K562 (cell line): ENCODE measurements at regions not wholly inside any gene's neighbourhood (a gene's known extent, or its start where the extent isn't known, plus 50 kb on each side); places are given as distances from the start of the nearest gene placed in this dataset.

Experiments
- ATAC-seq: fragments of 200-7000 bp; cut with Tn5 transposase; 3 replicates; pipeline ENCODE4 v1.9.1; 2020; ENCODE audit warnings: moderate library complexity
- BruUV-seq: library from RNA; stranded (reverse); fragments of 400-500 nt; replicated peaks from 2 replicates; lab custom pipeline; 2021; lab: Mats Ljungman, UMichigan
- CTCF ChIA-PET: fragments of 300-600 bp; formaldehyde crosslinking; extraction: SDS; loops from one replicate; lab custom pipeline; 2021; ENCODE audit warnings: low intra/inter-chr PET ratio; lab: Yijun Ruan, JAX
- POLR2A ChIA-PET: fragments of 300-600, 350-650 bp; sonication (Branson Sonifier 250); formaldehyde crosslinking; extraction: SDS; loops from one replicate; lab custom pipeline; 2021; ENCODE audit warnings: antibody characterized with exemption, inconsistent platforms; lab: Yijun Ruan, JAX
- DNase-seq, 4 experiments: peaks; one replicate each; pipeline versions ENCODE4 v3.0.0 to v3.0.0-alpha.2; 2011 to 2018; ENCODE audit warnings: low spot score in 3 of 4, mixed read lengths in 3 of 4; ENCODE audit errors: extremely low read depth in 1 of 4
- FAIRE-seq: peaks from 2 replicates; lab custom pipeline; 2011; peaks lifted over from hg19 to GRCh38; lab: Jason Lieb, UNC
- H2AFZ ChIP-seq: 2 replicates; pipeline ENCODE4 v1.6.0; 2011; ENCODE audit warnings: low read depth, low read length, control low read depth, inconsistent platforms
- H3K27ac ChIP-seq: fragments of 200-600 bp; 3 replicates; pipeline ENCODE4 v1.8.0; 2011; ENCODE audit warnings: low read depth, mild to moderate bottlenecking, control low read depth, inconsistent platforms, low read length, moderate library complexity, mixed read lengths; ENCODE audit errors: extremely low read depth
- H3K27me3 ChIP-seq, 2 experiments: fragments of 300-600 bp in 1 of 2; 2 replicates in 1 of 2; 3 replicates in 1 of 2; pipeline versions ENCODE4 v1.6.0 to v1.8.0; 2011; ENCODE audit warnings: inconsistent platforms in 2 of 2, low read length in 2 of 2, mild to moderate bottlenecking in 1 of 2, mixed read lengths in 1 of 2, moderate library complexity in 1 of 2; ENCODE audit not compliant: control insufficient read depth in 2 of 2, insufficient read depth in 2 of 2
- H3K36me3 ChIP-seq: fragments of 300-600 bp; 3 replicates; pipeline ENCODE4 v1.8.0; 2011; ENCODE audit warnings: mild to moderate bottlenecking, low read length, inconsistent platforms; ENCODE audit not compliant: control insufficient read depth, insufficient read depth
- H3K4me1 ChIP-seq, 2 experiments: fragments of 200-600 bp in 1 of 2; replicated peaks in 1 of 2; 2 replicates in 1 of 2; 3 replicates in 1 of 2; pipeline versions ENCODE4 v1.5.1 to v1.8.0; 2011; ENCODE audit warnings: inconsistent platforms in 2 of 2, low read length in 2 of 2, mild to moderate bottlenecking in 1 of 2, mixed read lengths in 1 of 2, moderate library complexity in 1 of 2; ENCODE audit not compliant: control insufficient read depth in 2 of 2, insufficient read depth in 2 of 2
- H3K4me2 ChIP-seq: 2 replicates; pipeline ENCODE4 v1.6.1; 2011; ENCODE audit warnings: low read length, control low read depth, inconsistent platforms, mixed read lengths; ENCODE audit not compliant: insufficient read depth
- H3K4me3 ChIP-seq: fragments of 200-600 bp; sonication (generic), shearing (Covaris generic); 2 replicates; pipeline ENCODE4 v1.5.1; 2016; ENCODE audit warnings: control low read depth, inconsistent platforms
- H3K79me2 ChIP-seq: fragments of 200-600 bp; 3 replicates; pipeline ENCODE4 v1.8.0; 2011; ENCODE audit warnings: low read length, inconsistent platforms; ENCODE audit not compliant: control insufficient read depth, insufficient read depth
- H3K9ac ChIP-seq, 2 experiments: 2 replicates each; pipeline versions ENCODE4 v1.6.0 to v1.6.1; 2011; ENCODE audit warnings: low read depth in 2 of 2, low read length in 2 of 2, control low read depth in 1 of 2, inconsistent platforms in 1 of 2, mild to moderate bottlenecking in 1 of 2, mixed read lengths in 1 of 2; ENCODE audit not compliant: insufficient read depth in 1 of 2
- H3K9me1 ChIP-seq: one replicate; pipeline ENCODE4 v1.6.0; 2011; ENCODE audit warnings: inconsistent platforms, mild to moderate bottlenecking, low read length, moderate library complexity; ENCODE audit not compliant: control insufficient read depth, insufficient read depth
- H3K9me3 ChIP-seq: replicated peaks from 2 replicates; pipeline ENCODE4 v1.5.1; 2011; ENCODE audit warnings: low read depth, low read length, inconsistent platforms; ENCODE audit not compliant: control insufficient read depth, insufficient read depth
- H4K20me1 ChIP-seq: replicated peaks from 2 replicates; pipeline ENCODE4 v1.6.1; 2011; ENCODE audit warnings: low read length, inconsistent platforms, mixed read lengths; ENCODE audit not compliant: control insufficient read depth, insufficient read depth
- ARID4B ChIP-seq: sonication (generic); formaldehyde crosslinking; IDR thresholded peaks from 2 replicates; pipeline ENCODE4 v1.8.0; 2022; ENCODE audit warnings: mild to moderate bottlenecking, missing genetic modification reagents
- ATF2 ChIP-seq: sonication (generic); formaldehyde crosslinking; IDR thresholded peaks from 2 replicates; pipeline ENCODE4 v1.8.1; 2022; ENCODE audit warnings: missing genetic modification reagents
- KDM5B ChIP-seq: fragments of 200-600 bp; sonication (generic); IDR thresholded peaks from 2 replicates; pipeline ENCODE4 v1.6.1; 2012; ENCODE audit warnings: low read depth, mild to moderate bottlenecking, moderate library complexity, low read length, control low read depth, inconsistent platforms; ENCODE audit not compliant: insufficient replicate concordance
- KLF16 ChIP-seq: IDR thresholded peaks from 2 replicates; pipeline ENCODE4 v1.6.1; 2016; ENCODE audit warnings: antibody characterized with exemption
- MBD2 ChIP-seq: sonication (generic); IDR thresholded peaks from 2 replicates; pipeline ENCODE4 v1.6.1; 2016; ENCODE audit warnings: low read depth, borderline replicate concordance
- NR0B1 ChIP-seq: fragments of 450-650 bp; IDR thresholded peaks from one replicate; pipeline ENCODE4 v1.6.1; 2018; ENCODE audit warnings: mild to moderate bottlenecking, moderate library complexity; ENCODE audit not compliant: partially characterized antibody
- RNF2 ChIP-seq: sonication (generic); IDR thresholded peaks from 2 replicates; pipeline ENCODE4 v1.6.1; 2016
- TGIF2 ChIP-seq: sonication (generic); formaldehyde crosslinking; IDR thresholded peaks from 2 replicates; pipeline ENCODE4 v1.8.1; 2022; ENCODE audit warnings: mild to moderate bottlenecking, missing genetic modification reagents, moderate library complexity
- ZBTB33 ChIP-seq: sonication (generic); formaldehyde crosslinking; IDR thresholded peaks from 2 replicates; pipeline ENCODE4 v1.8.1; 2023; ENCODE audit warnings: mild to moderate bottlenecking, missing genetic modification reagents
- ZNF282 ChIP-seq: sonication (generic); formaldehyde crosslinking; IDR thresholded peaks from 2 replicates; pipeline ENCODE4 v1.8.1; 2023; ENCODE audit warnings: missing genetic modification reagents
- ZNF57 ChIP-seq: fragments of 450-650 bp; formaldehyde crosslinking; IDR thresholded peaks from 2 replicates; pipeline ENCODE4 v1.4.0; 2020; ENCODE audit warnings: mild to moderate bottlenecking, moderate library complexity
- ZNF780A ChIP-seq: fragments of 250-450 bp; sonication (Bioruptor Pico); IDR thresholded peaks from 2 replicates; pipeline ENCODE4 v1.5.0; 2021; ENCODE audit warnings: mild to moderate bottlenecking
- WGBS: fragments of 100-300 bp; shearing (Covaris generic); methylation state at CpG from one replicate; pipeline ENCODE4 v1.1.6; 2016; ENCODE audit warnings: low coverage, mixed read lengths; ENCODE audit not compliant: insufficient coverage; ENCODE audit errors: missing lambda C conversion rate; 5-methylcytosine and 5-hydroxymethylcytosine counted together
- in situ Hi-C: fragments of 300-500 bp; cut with MboI; formaldehyde crosslinking; loops from 4 replicates; pipeline ENCODE4 v1.15.0; 2018; ENCODE audit warnings: inconsistent platforms, mixed read lengths
- intact Hi-C: fragments of 100-400 bp; cut with micrococcal nuclease; formaldehyde crosslinking; loops from 2 replicates; pipeline ENCODE4 v1.14.2; 2022

- H3K9ac ChIP-seq = no peak overlapping the region
- ChIA-PET CTCF (no interaction called here), POLR2A (no interaction called here)
- H3K4me1 ChIP-seq = no peaks in the 10 kb centered on the region
- H3K79me2 ChIP-seq = no peaks in the 10 kb centered on the region
- no peak overlapping the region for H2AFZ ChIP-seq
- no peaks in the 10 kb centered on the region for H3K9me1 ChIP-seq
- ATAC-seq = no peak
- WGBS = 0% methylated on average over 2 of the region's 2 CpGs
- no peak overlapping the region for H3K4me2 ChIP-seq
- in situ Hi-C loops (no loop called here), intact Hi-C loops (no loop called here)
- no peaks in the 10 kb centered on the region for H4K20me1 ChIP-seq
- no peaks in the 10 kb centered on the region for H3K9me3 ChIP-seq
- H3K36me3 ChIP-seq = no peaks in the 10 kb centered on the region
- BruUV-seq = no TSS peak
- no peak overlapping the region for H3K4me3 ChIP-seq
- no peak for DNase-seq
- FAIRE-seq = no peak
- H3K27ac ChIP-seq = no peak overlapping the region
- H3K27me3 ChIP-seq = no peaks in the 10 kb centered on the region
- TF ChIP-seq KLF16 (no peak), ZNF282 (CRISPR knock-in tag) (no peak), KDM5B (no peak), ZBTB33 (CRISPR knock-in tag) (no peak), ZNF780A (no peak), ARID4B (no peak), RNF2 (no peak), ATF2 (CRISPR knock-in tag) (no peak), MBD2 (no peak), ZNF57 (no peak), TGIF2 (CRISPR knock-in tag) (no peak), NR0B1 (no peak)
Measured at GRCh38 chr14:98754343-98755020, 517.5 kb downstream of the BCL11B start.
